ENCODE measurements at regions not wholly inside any gene's neighbourhood (a gene's known extent, or its start where the extent isn't known, plus 50 kb on each side); places are given as distances from the start of the nearest gene placed in this dataset.

GRCh38 chr2:5007596-5007995, 684.6 kb upstream of the SOX11 start:
- TF ChIP-seq CTCF (IDR thresholded peaks at IDR 0.05) = no peak
- no peaks in the 10 kb centered on the region for H3K36me3 ChIP-seq (ENCODE audit: insufficient read depth, low read length)
- intact Hi-C loops (cut with DNase I, micrococcal nuclease) = no loop called here
- POLR2A ChIA-PET = interaction anchor here (0.5 kb wide), 1 partner anchor 320 kb away, joined by 3 read pairs; no protein-coding TSS in a partner anchor
- CTCF ChIA-PET = no interaction called here
- Mint-ChIP-seq H3K4me3 (no peak overlapping the region), H3K27ac (no peak overlapping the region), H3K36me3 (ENCODE audit: low read depth) (no peaks in the 10 kb centered on the region), H3K9me3 (peaks cover 10% of the 10 kb centered on the region), H3K4me1 (ENCODE audit: low read depth) (no peaks in the 10 kb centered on the region), H3K27me3 (no peaks in the 10 kb centered on the region)
- no peak for ATAC-seq (ENCODE audit: poor library complexity)
- no peak overlapping the region for H3K27ac ChIP-seq (ENCODE audit: low read depth in 1 of 2, low read length in 2 of 2)
- H3K4me3 ChIP-seq (ENCODE audit: low read length) = no peak overlapping the region
- no peaks in the 10 kb centered on the region for H3K4me1 ChIP-seq (ENCODE audit: insufficient read depth, low read length)
- no peaks in the 10 kb centered on the region for H3K27me3 ChIP-seq (ENCODE audit: control insufficient read depth in 1 of 2, insufficient read depth in 2 of 2, low read length in 2 of 2)
- peaks cover 0 to 6% of the 10 kb centered on the region in 2 experiments for H3K9me3 ChIP-seq (ENCODE audit: control insufficient read depth in 1 of 2, insufficient read depth in 1 of 2, low read length in 2 of 2)
- no peak for DNase-seq

- no peak for ATAC-seq (ENCODE audit: poor library complexity)
These were observed 672.9 kb upstream of the SOX11 start for GRCh38 chr2:5019324-5019723.

GRCh38 chr2:5020116-5020875, 671.9 kb upstream of the SOX11 start:
- Histone ChIP-seq H3K4me3 (ENCODE audit: low read length) (no peak overlapping the region), H3K27ac (ENCODE audit: low read depth in 1 of 2, low read length in 2 of 2) (no peak overlapping the region), H3K27me3 (ENCODE audit: control insufficient read depth in 1 of 2, insufficient read depth in 2 of 2, low read length in 2 of 2) (no peaks in the 10 kb centered on the region), H3K9me3 (ENCODE audit: control insufficient read depth in 1 of 2, insufficient read depth in 1 of 2, low read length in 2 of 2) (peaks cover 6 to 11% of the 10 kb centered on the region in 2 experiments), H3K4me1 (ENCODE audit: insufficient read depth, low read length) (no peaks in the 10 kb centered on the region), H3K36me3 (ENCODE audit: insufficient read depth, low read length) (no peaks in the 10 kb centered on the region)
- no peaks in the 10 kb centered on the region for H3K36me3 Mint-ChIP-seq (ENCODE audit: low read depth)
- CTCF ChIA-PET = no interaction called here
- DNase-seq = no peak
- no peak for ATAC-seq (ENCODE audit: poor library complexity)
- no peaks in the 10 kb centered on the region for H3K4me1 Mint-ChIP-seq (ENCODE audit: low read depth)
- H3K27ac Mint-ChIP-seq = no peak overlapping the region
- intact Hi-C loops (cut with DNase I, micrococcal nuclease) = no loop called here
- no peaks in the 10 kb centered on the region for H3K27me3 Mint-ChIP-seq
- POLR2A ChIA-PET = no interaction called here
- TF ChIP-seq CTCF (IDR thresholded peaks at IDR 0.05) = no peak
- H3K4me3 Mint-ChIP-seq = no peak overlapping the region
- H3K9me3 Mint-ChIP-seq = peaks cover 9% of the 10 kb centered on the region

More at GRCh38 chr2:5019324-5019723, 672.9 kb upstream of the SOX11 start:
- CTCF ChIA-PET = no interaction called here
- Histone ChIP-seq H3K27me3 (ENCODE audit: control insufficient read depth in 1 of 2, insufficient read depth in 2 of 2, low read length in 2 of 2) (no peaks in the 10 kb centered on the region), H3K36me3 (ENCODE audit: insufficient read depth, low read length) (no peaks in the 10 kb centered on the region), H3K9me3 (ENCODE audit: control insufficient read depth in 1 of 2, insufficient read depth in 1 of 2, low read length in 2 of 2) (peaks cover 6 to 7% of the 10 kb centered on the region in 2 experiments), H3K4me3 (ENCODE audit: low read length) (no peak overlapping the region), H3K4me1 (ENCODE audit: insufficient read depth, low read length) (no peaks in the 10 kb centered on the region), H3K27ac (ENCODE audit: low read depth in 1 of 2, low read length in 2 of 2) (no peak overlapping the region)
- no peak for DNase-seq
- peaks cover 9% of the 10 kb centered on the region for H3K9me3 Mint-ChIP-seq
- intact Hi-C loops (cut with DNase I, micrococcal nuclease) = no loop called here
- no peaks in the 10 kb centered on the region for H3K27me3 Mint-ChIP-seq
- H3K4me3 Mint-ChIP-seq = no peak overlapping the region
- no peak overlapping the region for H3K27ac Mint-ChIP-seq
- POLR2A ChIA-PET = no interaction called here
- H3K36me3 Mint-ChIP-seq (ENCODE audit: low read depth) = no peaks in the 10 kb centered on the region
- TF ChIP-seq CTCF (IDR thresholded peaks at IDR 0.05) = no peak
- H3K4me1 Mint-ChIP-seq (ENCODE audit: low read depth) = no peaks in the 10 kb centered on the region

Data from CD4-positive, alpha-beta T cell (primary cell).